ENCODE measurements at regions not wholly inside any gene's neighbourhood (a gene's known extent, or its start where the extent isn't known, plus 50 kb on each side); places are given as distances from the start of the nearest gene placed in this dataset.

GRCh38 chr2:71813315-71813714 lies 334.3 kb downstream of the CYP26B1 start:
- no peak for TF ChIP-seq POLR2A (IDR thresholded peaks at IDR 0.05)
- no peak for TF ChIP-seq CTCF (IDR thresholded peaks at IDR 0.05)
